AG09309 (cell line): ENCODE measurements at regions not wholly inside any gene's neighbourhood (a gene's known extent, or its start where the extent isn't known, plus 50 kb on each side); places are given as distances from the start of the nearest gene placed in this dataset.

ENCODE experiments used
- DNase-seq: peaks from one replicate; pipeline ENCODE4 v3.0.0-alpha.2; 2010; ENCODE audit warnings: low read depth
- H3K4me3 ChIP-seq: 2 replicates; pipeline ENCODE4 v1.5.1; 2011; ENCODE audit warnings: mild to moderate bottlenecking, low read depth, low read length, moderate library complexity; ENCODE audit not compliant: control insufficient read depth
- TF ChIP-seq, protein P1 (sequence below): IDR thresholded peaks from 2 replicates; pipeline ENCODE4 v1.5.1; 2011; ENCODE audit warnings: mild to moderate bottlenecking, low read depth, low read length, inconsistent platforms; ENCODE audit not compliant: insufficient read depth, control insufficient read depth; ENCODE audit errors: missing control alignments

DNA sequence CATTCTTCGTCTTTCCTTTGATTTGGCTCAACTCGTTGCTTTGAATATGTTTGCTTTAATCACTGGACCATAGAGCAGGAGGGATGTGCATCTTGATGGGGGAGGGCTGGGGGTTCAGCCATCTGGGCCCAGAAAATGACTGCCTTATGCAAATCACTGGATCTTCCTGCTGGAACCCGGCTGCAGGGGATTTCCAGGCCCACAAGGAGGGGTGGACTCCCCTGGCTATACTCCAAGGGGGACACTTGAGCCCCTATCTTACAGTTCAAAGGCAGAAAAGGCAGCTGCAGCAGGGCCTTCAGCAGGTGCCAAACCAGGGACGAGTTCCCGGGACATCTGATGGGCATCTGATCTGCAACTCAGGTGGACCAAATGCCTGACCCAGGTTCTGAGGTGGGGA lies 122.5 kb downstream of the DICER1 start:
- TF ChIP-seq, protein P1, sequence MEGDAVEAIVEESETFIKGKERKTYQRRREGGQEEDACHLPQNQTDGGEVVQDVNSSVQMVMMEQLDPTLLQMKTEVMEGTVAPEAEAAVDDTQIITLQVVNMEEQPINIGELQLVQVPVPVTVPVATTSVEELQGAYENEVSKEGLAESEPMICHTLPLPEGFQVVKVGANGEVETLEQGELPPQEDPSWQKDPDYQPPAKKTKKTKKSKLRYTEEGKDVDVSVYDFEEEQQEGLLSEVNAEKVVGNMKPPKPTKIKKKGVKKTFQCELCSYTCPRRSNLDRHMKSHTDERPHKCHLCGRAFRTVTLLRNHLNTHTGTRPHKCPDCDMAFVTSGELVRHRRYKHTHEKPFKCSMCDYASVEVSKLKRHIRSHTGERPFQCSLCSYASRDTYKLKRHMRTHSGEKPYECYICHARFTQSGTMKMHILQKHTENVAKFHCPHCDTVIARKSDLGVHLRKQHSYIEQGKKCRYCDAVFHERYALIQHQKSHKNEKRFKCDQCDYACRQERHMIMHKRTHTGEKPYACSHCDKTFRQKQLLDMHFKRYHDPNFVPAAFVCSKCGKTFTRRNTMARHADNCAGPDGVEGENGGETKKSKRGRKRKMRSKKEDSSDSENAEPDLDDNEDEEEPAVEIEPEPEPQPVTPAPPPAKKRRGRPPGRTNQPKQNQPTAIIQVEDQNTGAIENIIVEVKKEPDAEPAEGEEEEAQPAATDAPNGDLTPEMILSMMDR = no peak
- H3K4me3 ChIP-seq = no peak overlapping the region

DNA sequence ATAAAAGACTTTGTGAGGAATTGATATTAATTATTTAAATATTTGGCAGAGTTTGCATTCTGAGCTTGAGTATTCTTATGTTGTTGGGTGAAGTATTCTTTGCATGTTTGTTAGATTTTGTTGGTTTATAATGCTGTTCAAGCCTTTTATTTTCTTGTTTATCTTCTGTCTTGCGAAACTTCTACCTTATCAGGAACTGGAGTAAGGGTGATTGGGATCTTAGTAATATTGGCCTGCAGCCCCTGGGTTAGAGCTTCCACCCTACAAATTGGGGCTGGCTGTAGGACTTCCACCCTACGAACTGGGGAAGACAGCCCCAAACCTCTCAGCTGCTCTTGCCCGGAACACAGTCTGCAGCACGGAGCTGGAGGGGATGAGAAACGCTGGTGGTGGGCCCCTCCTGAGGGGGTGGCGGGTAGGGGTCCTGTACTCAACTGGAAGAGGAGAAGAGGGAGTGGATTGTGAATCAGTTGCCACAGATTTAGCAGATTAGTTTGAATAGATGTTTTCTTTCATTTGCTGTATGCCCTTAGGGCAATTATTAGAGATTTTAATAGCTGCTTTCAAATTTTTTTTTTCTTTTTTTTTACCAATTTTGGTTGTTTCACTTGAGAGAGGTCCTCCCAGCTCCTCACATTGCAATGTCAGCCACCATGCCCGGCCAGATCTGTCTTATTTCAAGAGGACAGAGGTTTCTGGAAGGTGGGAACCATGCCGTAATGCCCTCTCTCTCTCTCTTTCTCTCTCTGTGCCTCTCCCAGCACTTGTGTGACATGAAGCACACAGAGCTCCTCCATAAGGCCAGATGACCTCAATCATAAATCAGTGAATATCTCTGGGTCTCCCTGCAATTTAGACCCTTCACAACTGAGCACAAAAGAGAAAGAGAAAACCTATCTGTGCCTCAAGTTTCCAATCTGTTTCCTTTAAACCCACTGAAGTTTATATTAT lies 123.4 kb downstream of the DICER1 start:
- DNase-seq = no peak

More for the DNA sequence above, 122.5 kb downstream of the DICER1 start:
- no peak for DNase-seq

DNA sequence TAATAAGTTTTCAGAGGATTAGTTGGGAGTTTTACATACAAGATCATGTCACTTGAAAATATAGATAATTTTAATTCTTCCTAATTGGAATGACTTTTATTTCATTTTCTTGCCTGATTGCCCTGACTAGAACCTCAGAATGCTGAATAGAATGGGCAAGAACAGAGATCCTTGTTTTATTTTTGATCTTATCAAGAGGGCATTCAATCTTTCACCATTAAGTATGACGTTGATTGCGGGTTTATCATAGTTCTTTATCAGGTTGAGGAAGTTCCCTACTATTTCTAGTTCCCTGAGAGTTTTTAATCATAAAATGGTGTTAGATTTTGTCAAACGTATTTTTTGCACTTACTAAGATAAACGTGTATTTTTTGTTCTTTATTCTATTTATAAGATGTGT lies 124.3 kb downstream of the DICER1 start:
- TF ChIP-seq, protein P1 = no peak
- H3K4me3 ChIP-seq = no peak overlapping the region
- no peak for DNase-seq

More for the DNA sequence above, 123.4 kb downstream of the DICER1 start:
- TF ChIP-seq, protein P1 = no peak
- H3K4me3 ChIP-seq = no peak overlapping the region

DNA sequence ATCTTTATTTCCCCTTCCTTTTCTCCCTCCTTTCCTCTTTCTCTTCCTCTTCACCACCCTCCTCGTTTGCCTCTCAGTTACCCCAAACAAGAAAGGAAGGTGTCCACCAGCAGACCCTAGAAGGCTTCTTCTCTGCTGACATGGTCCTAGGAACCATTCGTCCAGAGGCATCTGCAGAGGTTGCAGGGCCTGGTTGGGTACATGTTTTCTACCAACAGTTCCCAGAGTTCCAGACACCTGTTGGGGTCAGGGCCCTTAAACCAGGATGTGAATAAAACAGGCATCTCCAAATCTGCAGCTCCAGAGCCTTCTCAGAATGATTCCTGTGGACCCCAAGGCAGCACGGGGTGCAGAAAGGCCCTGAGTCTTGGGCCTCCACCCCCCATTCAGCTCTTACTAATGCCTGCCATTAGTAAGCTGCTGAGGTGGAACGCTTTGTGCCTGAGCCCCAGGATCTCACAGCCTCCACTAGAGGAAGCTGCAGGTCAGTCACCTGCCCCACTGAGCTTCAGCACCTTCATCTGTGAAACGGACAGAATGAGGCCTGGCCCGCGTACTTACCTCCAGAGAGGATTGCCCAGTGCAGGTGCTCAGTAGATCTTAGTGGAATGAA lies 130.4 kb downstream of the DICER1 start:
- DNase-seq = no peak
- TF ChIP-seq, protein P1 = no peak
- H3K4me3 ChIP-seq = no peak overlapping the region

DNA sequence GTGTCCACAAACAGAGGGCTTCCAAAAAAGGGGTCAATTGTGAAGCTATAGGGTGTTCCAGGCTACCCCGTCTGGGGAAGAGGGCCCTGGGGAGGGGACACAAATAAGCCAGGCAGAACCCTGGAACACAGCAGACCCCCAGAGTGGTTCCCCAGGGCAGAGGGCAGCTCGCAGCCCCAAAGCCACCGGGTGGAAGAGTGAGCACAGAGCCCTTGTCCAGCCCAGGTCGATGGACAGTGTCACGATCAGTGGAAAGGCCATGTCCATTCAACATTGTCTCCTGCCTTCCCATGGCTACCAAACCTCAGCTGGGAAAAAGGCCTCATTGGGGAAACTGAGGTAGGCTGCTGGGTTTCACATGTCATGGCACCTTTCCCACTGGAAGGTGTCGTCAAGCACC lies 131.4 kb downstream of the DICER1 start:
- no peak for DNase-seq
- H3K4me3 ChIP-seq = no peak overlapping the region
- TF ChIP-seq, protein P1 = no peak

DNA sequence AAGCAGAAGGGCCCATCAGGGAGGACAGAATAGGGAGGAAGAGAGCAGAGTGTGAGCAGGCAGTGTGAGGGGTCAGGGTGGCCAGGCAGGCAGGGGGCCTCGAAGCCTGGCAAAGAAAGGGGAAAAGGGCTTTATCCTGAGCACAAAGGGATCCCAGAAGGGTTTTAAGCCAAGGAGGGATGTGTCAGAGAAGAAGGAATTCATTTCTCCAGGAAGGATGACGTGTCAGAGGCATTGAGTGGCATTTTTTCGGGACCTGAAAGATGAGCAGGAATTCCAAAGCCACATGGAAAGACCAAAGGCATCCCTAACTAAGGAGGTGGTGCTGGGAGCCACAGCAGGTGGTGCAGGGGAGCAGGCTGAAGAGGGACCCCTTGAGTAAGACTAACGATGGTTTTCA lies 132.1 kb downstream of the DICER1 start:
- no peak overlapping the region for H3K4me3 ChIP-seq
- TF ChIP-seq, protein P1 = no peak
- no peak for DNase-seq
